ENCODE measurements at regions not wholly inside any gene's neighbourhood (a gene's known extent, or its start where the extent isn't known, plus 50 kb on each side); places are given as distances from the start of the nearest gene placed in this dataset.
A peak's percentile ranks its signal among the peaks of the same experiment; 100 is the strongest.

- TF ChIP-seq KAT2A (conservative IDR thresholded peaks at IDR 0.05; ENCODE audit: control insufficient read depth, low read depth, low read length) (no peak), E4F1 (IDR thresholded peaks at IDR 0.05; ENCODE audit: borderline replicate concordance, partially characterized antibody) (no peak), DPF2 (IDR thresholded peaks at IDR 0.05) (peak; percentile 59; the same call in 1 of the 2 replicates), WRNIP1 (IDR thresholded peaks at IDR 0.05; ENCODE audit: borderline replicate concordance, low read depth, low read length) (no peak), SP1 (IDR thresholded peaks at IDR 0.05; ENCODE audit: low read depth, low read length) (peak; percentile 26), REST (IDR thresholded peaks at IDR 0.05; ENCODE audit: low read depth, low read length) (no peak), NR2C1 (IDR thresholded peaks at IDR 0.05) (no peak), CBFB (IDR thresholded peaks at IDR 0.05; ENCODE audit: low read depth) (0 out of 2 replicates have a peak, but pooled peaks have one; percentile 16)
Observed at GRCh38 chr2:125397535-125398251, 1258.3 kb upstream of the GYPC start (continued).

Measured in GM12878 (cell line).